H9 (cell line): ENCODE measurements at regions not wholly inside any gene's neighbourhood (a gene's known extent, or its start where the extent isn't known, plus 50 kb on each side); places are given as distances from the start of the nearest gene placed in this dataset.

Source experiments
- DNase-seq: peaks from one replicate; pipeline ENCODE4 v3.0.0-alpha.2; 2017
- H2AFZ ChIP-seq: one replicate; pipeline ENCODE4 v1.6.1; 2013; ENCODE audit warnings: mild to moderate bottlenecking, low read length, control low read depth, moderate library complexity
- H2AK5ac ChIP-seq: 2 replicates; pipeline ENCODE4 v1.6.1; 2013; ENCODE audit warnings: low read length, control low read depth, mixed read lengths; ENCODE audit not compliant: insufficient read length
- H2BK120ac ChIP-seq: one replicate; pipeline ENCODE4 v1.6.1; 2013; ENCODE audit warnings: low read depth, mild to moderate bottlenecking, low read length, control low read depth, inconsistent platforms; ENCODE audit not compliant: poor library complexity, severe bottlenecking
- H2BK12ac ChIP-seq: 2 replicates; pipeline ENCODE4 v1.6.1; 2013; ENCODE audit warnings: low read length, control low read depth, mixed read lengths, low read depth; ENCODE audit not compliant: insufficient read length
- H2BK15ac ChIP-seq: 2 replicates; pipeline ENCODE4 v1.6.1; 2013; ENCODE audit warnings: low read depth, low read length, control low read depth
- H2BK20ac ChIP-seq: one replicate; pipeline ENCODE4 v1.6.1; 2013; ENCODE audit warnings: low read depth, mild to moderate bottlenecking, low read length, control low read depth, inconsistent platforms; ENCODE audit not compliant: poor library complexity, severe bottlenecking
- H2BK5ac ChIP-seq: 2 replicates; pipeline ENCODE4 v1.6.1; 2013; ENCODE audit warnings: low read length, control low read depth, mixed read lengths; ENCODE audit not compliant: insufficient read length
- H3K14ac ChIP-seq: 2 replicates; pipeline ENCODE4 v1.6.1; 2013; ENCODE audit warnings: low read length, control low read depth; ENCODE audit not compliant: insufficient read depth
- H3K18ac ChIP-seq: 2 replicates; pipeline ENCODE4 v1.6.1; 2013; ENCODE audit warnings: low read depth, mild to moderate bottlenecking, mixed read lengths, low read length, control low read depth; ENCODE audit not compliant: insufficient read length
- H3K23ac ChIP-seq: 2 replicates; pipeline ENCODE4 v1.6.1; 2013; ENCODE audit warnings: low read length, control low read depth, mixed read lengths, low read depth; ENCODE audit not compliant: insufficient read length
- H3K23me2 ChIP-seq: 2 replicates; pipeline ENCODE4 v1.6.1; 2013; ENCODE audit warnings: low read depth, mild to moderate bottlenecking, mixed read lengths, low read length, control low read depth; ENCODE audit not compliant: insufficient read length, poor library complexity, severe bottlenecking
- H3K27ac ChIP-seq: 2 replicates; pipeline ENCODE4 v1.5.1; 2013; ENCODE audit warnings: low read length, control low read depth, mixed read lengths, low read depth; ENCODE audit not compliant: insufficient read length
- H3K27me3 ChIP-seq: 2 replicates; pipeline ENCODE4 v1.6.1; 2013; ENCODE audit warnings: low read length, control low read depth, inconsistent platforms; ENCODE audit not compliant: insufficient read depth
- H3K4ac ChIP-seq: 2 replicates; pipeline ENCODE4 v1.6.1; 2013; ENCODE audit warnings: low read depth, mild to moderate bottlenecking, control low read depth, inconsistent platforms, low read length, moderate library complexity
- H3K4me1 ChIP-seq: 2 replicates; pipeline ENCODE4 v1.6.1; 2013; ENCODE audit warnings: low read length, control low read depth, inconsistent platforms; ENCODE audit not compliant: insufficient read depth
- H3K4me2 ChIP-seq: 2 replicates; pipeline ENCODE4 v1.6.1; 2013; ENCODE audit warnings: low read length, control low read depth, mixed read lengths; ENCODE audit not compliant: insufficient read length, insufficient read depth
- H3K56ac ChIP-seq: 2 replicates; pipeline ENCODE4 v1.6.1; 2013; ENCODE audit warnings: low read depth, mild to moderate bottlenecking, mixed read lengths, low read length, control low read depth; ENCODE audit not compliant: insufficient read length
- H3K79me1 ChIP-seq: 2 replicates; pipeline ENCODE4 v1.6.1; 2013; ENCODE audit warnings: low read depth, mild to moderate bottlenecking, moderate library complexity, low read length, control low read depth, inconsistent platforms; ENCODE audit not compliant: insufficient read depth, poor library complexity, severe bottlenecking
- H3K79me2 ChIP-seq: 2 replicates; pipeline ENCODE4 v1.6.1; 2013; ENCODE audit warnings: low read length, control low read depth, inconsistent platforms; ENCODE audit not compliant: insufficient read depth
- H3K9ac ChIP-seq: 2 replicates; pipeline ENCODE4 v1.6.1; 2013; ENCODE audit warnings: low read length, control low read depth, mixed read lengths; ENCODE audit not compliant: insufficient read length; ENCODE audit errors: extremely low read depth
- H3K9me3 ChIP-seq: one replicate; pipeline ENCODE4 v1.6.1; 2013; ENCODE audit warnings: low read depth, low read length, inconsistent platforms; ENCODE audit not compliant: control insufficient read depth
- H3T11ph ChIP-seq: one replicate; pipeline ENCODE4 v1.6.1; 2013; ENCODE audit warnings: mild to moderate bottlenecking, low read length, control low read depth, inconsistent platforms
- H4K20me1 ChIP-seq: one replicate; pipeline ENCODE4 v1.6.1; 2013; ENCODE audit not compliant: control insufficient read depth, insufficient read length, insufficient read depth
- H4K5ac ChIP-seq: 2 replicates; pipeline ENCODE4 v1.6.1; 2013; ENCODE audit warnings: low read depth, mild to moderate bottlenecking, mixed read lengths, low read length, control low read depth; ENCODE audit not compliant: insufficient read length
- H4K8ac ChIP-seq: replicated peaks from 2 replicates; pipeline ENCODE4 v1.6.1; 2013; ENCODE audit warnings: low read length, control low read depth, mixed read lengths, low read depth; ENCODE audit not compliant: insufficient read length
- H4K91ac ChIP-seq: 2 replicates; pipeline ENCODE4 v1.6.1; 2013; ENCODE audit warnings: low read depth, mild to moderate bottlenecking, moderate library complexity, mixed read lengths, low read length, control low read depth; ENCODE audit not compliant: insufficient read length
- H3K27ac Mint-ChIP-seq, 3 experiments: 2 replicates in 2 of 3; 3 replicates in 1 of 3; pipeline ENCODE4 v1.8.0; 2020 to 2021; ENCODE audit warnings: mixed read lengths in 3 of 3, mild to moderate bottlenecking in 1 of 3, moderate library complexity in 1 of 3
- H3K27me3 Mint-ChIP-seq: 2 replicates; pipeline ENCODE4 v1.8.0; 2021; ENCODE audit warnings: low read depth, mild to moderate bottlenecking, moderate library complexity, mixed read lengths
- H3K36me3 Mint-ChIP-seq, 3 experiments: 2 replicates in 2 of 3; 3 replicates in 1 of 3; pipeline ENCODE4 v1.8.0; 2020 to 2021; ENCODE audit warnings: low read depth in 3 of 3, mixed read lengths in 3 of 3; ENCODE audit not compliant: insufficient read depth in 1 of 3
- H3K4me1 Mint-ChIP-seq, 2 experiments: 2 replicates each; pipeline ENCODE4 v1.8.0; 2020; ENCODE audit warnings: mixed read lengths in 2 of 2
- H3K4me3 Mint-ChIP-seq, 2 experiments: 2 replicates in 1 of 2; 3 replicates in 1 of 2; pipeline ENCODE4 v1.8.0; 2020 to 2021; ENCODE audit warnings: mild to moderate bottlenecking in 2 of 2, mixed read lengths in 2 of 2, moderate library complexity in 1 of 2
- H3K9me3 Mint-ChIP-seq, 2 experiments: 2 replicates in 1 of 2; 3 replicates in 1 of 2; pipeline ENCODE4 v1.8.0; 2020; ENCODE audit warnings: mild to moderate bottlenecking in 2 of 2, mixed read lengths in 2 of 2, moderate library complexity in 1 of 2
- CTCF ChIP-seq: fragments of 200-600 bp; sonication (generic); conservative IDR thresholded peaks from 3 replicates; pipeline ENCODE4 v1.8.0; 2021; ENCODE audit warnings: antibody characterized with exemption, mild to moderate bottlenecking
- WGBS: extraction: QIAGEN DNeasy Blood & Tissue Kit; methylation state at CpG from one replicate; pipeline ENCODE4 v1.1.7; 2013; ENCODE audit warnings: missing lambda C conversion rate, low lambda C conversion rate, mixed read lengths; ENCODE audit not compliant: insufficient read length; ENCODE audit errors: extremely low coverage; 5-methylcytosine and 5-hydroxymethylcytosine counted together

GRCh38 chr7:119395024-119395423 is 878.0 kb upstream of the KCND2 start:
- Histone ChIP-seq H3K27me3 (no peaks in the 10 kb centered on the region), H3K79me1 (no peaks in the 10 kb centered on the region), H2AFZ (no peak overlapping the region), H3K18ac (no peak overlapping the region), H2BK120ac (no peak overlapping the region), H3K27ac (no peak overlapping the region), H4K5ac (no peak overlapping the region), H3K9ac (no peak overlapping the region), H4K8ac (no peak overlapping the region), H3K9me3 (no peaks in the 10 kb centered on the region), H3K4me2 (no peak overlapping the region), H3K79me2 (no peaks in the 10 kb centered on the region), H3K14ac (no peak overlapping the region), H2BK5ac (no peak overlapping the region), H3K4me1 (no peaks in the 10 kb centered on the region), H4K91ac (no peak overlapping the region), H4K20me1 (no peaks in the 10 kb centered on the region), H2BK15ac (no peak overlapping the region), H3K23ac (no peak overlapping the region), H3K4ac (no peak overlapping the region), H2BK20ac (no peak overlapping the region), H2BK12ac (no peak overlapping the region), H2AK5ac (no peak overlapping the region), H3K56ac (no peak overlapping the region), H3K23me2 (no peaks in the 10 kb centered on the region), H3T11ph (no peak overlapping the region)
- WGBS = no CpG with 5 or more reads among the region's 2 CpGs
- Mint-ChIP-seq H3K27me3 (no peaks in the 10 kb centered on the region), H3K4me3 (no peak overlapping the region), H3K36me3 (no peaks in the 10 kb centered on the region), H3K4me1 (no peaks in the 10 kb centered on the region), H3K9me3 (no peaks in the 10 kb centered on the region), H3K27ac (0 out of 7 replicates have a peak overlapping the region, but pooled peaks of 1 of the 3 experiments have one; percentile 9)
- TF ChIP-seq CTCF = no peak
- DNase-seq = no peak
